Stimulated activated CD4-positive, alpha-beta T cell treated with anti-CD3 and anti-CD28 coated beads, Interleukin-2, amount 100 ng/mL, for 24 hours (primary cell): ENCODE measurements at regions not wholly inside any gene's neighbourhood (a gene's known extent, or its start where the extent isn't known, plus 50 kb on each side); places are given as distances from the start of the nearest gene placed in this dataset.
"Not testable (repeated sequence)": the region's sequence is repeated elsewhere in the genome, so short reads cannot be mapped to it uniquely, and the experiment has no call there.

Source experiments
- DNase-seq, 2 donors: peaks; one replicate each; pipeline ENCODE4 v3.0.0-alpha.2; 2020

- DNase-seq: no peak
These were observed 53.2 kb upstream of the SH3BP4 start for GRCh38 chr2:234898534-234899053.

- peak in 1 of 2 donors; percentile 0 for DNase-seq
These were observed 63.4 kb upstream of the SH3BP4 start for GRCh38 chr2:234888442-234888841.

- DNase-seq: no peak
These were observed 64.6 kb upstream of the SH3BP4 start for GRCh38 chr2:234887195-234887594.

DNA sequence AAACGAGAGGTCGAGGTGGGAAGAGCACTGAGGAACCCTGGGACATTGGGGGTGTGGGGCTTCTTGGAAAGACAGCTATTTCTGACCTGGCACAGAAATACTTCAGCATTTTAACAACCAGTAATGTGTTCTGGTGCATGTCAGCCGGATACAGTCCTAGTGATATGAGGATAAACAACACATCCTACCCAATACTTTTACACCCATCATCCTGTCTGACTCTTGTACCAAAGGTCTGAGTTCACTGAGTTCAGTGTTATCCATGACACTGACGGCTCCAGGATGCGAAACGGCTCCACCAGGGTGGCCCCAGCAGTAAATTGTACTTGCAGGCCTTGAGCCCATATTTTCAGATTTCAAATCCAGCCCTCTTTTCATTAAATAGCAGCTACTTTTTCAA lies 65.9 kb upstream of the SH3BP4 start:
- DNase-seq: no peak

DNA sequence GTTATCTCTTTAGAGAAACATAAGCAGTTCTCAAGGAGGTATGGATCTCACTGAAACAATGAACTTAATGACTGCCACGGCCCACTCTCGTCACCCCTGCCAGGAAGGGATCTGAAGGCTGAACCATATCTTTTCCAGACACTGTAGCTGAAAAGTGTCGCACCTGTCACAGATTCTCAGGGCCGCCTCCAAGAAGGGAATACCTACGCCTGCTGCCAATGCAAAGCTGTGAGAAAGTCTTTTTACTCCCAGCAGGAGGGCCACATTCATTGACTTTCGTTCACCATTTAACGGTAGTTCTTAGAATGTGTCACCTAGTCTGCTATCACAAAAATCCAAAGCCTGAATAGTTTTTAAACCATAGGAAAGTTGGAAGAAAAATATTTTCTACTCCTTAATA lies 66.7 kb upstream of the SH3BP4 start:
- DNase-seq: no peak

- DNase-seq: no peak
These were observed 67.2 kb upstream of the SH3BP4 start for GRCh38 chr2:234884591-234884990.

DNA sequence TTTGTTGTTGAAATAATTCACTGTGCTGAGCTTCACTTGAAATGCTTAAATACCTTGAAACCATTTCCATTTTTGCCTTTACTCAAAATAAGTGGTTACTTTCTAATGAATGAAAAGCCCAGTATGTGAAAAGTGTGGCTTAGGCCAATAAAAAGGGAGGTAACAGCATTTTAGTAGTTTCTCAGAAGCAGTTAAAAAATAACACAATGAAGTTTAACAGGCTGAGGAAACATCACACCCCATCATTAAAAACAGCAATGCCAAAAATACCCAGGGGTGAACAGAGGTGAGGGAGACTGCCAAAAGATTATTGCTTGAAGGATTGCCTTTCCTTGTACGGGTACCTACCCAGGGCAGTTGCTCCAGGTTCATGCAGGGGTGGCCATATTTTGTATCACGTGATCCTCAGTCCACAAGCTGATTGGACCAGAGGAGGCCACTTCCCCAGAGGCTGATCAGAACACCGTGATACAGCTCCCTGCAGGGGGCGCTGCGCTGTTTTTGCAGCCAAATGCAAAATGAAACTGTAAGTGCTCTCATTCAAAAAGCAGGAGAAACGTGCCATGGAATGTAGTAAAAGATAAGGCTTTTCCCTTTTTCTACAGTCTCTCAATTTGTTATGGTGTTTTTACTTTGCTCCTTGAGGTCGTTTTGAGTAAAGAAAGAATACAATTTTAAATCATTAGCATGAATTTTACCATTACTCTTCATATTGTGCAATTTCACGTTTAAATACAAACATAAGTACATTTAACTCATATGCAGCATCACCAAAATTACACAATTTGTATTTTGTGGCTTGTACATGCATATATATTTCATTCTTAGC lies 70.2 kb upstream of the SH3BP4 start:
- peak; percentile 38 to 65 for DNase-seq

DNA sequence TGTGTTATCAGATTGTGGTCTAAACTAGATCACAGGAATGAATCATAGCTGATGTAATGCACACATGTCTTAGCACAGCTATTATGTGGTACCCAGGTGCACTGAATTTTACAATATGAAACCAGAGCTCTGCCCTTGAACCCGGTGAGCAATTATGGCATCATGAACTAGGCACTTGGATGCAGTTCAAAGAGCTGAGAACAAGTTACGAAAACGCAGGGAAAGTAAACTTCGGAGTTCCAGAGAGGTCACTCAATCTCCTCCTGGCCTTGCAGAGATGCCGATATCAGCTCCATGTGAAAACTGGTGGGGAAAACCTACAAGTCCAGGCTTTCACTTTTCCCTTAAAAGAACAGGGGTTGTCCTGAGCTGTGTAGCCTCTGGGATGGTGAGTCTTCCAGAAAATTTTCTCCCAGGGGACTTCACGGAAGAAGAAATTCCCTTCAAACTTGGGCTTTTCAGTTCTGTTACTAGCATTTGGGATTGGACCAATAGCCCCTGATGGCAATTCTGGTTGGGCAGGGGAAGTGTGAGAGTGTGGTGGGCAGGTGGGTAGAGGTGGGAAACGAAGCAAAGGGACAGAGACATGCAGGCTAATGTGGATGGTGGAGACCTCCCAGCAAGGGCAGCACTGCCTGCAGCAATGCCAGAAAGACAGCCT lies 71.1 kb upstream of the SH3BP4 start:
- no peak for DNase-seq

- no peak for DNase-seq
These were observed 72.0 kb upstream of the SH3BP4 start for GRCh38 chr2:234879671-234880455.

DNA sequence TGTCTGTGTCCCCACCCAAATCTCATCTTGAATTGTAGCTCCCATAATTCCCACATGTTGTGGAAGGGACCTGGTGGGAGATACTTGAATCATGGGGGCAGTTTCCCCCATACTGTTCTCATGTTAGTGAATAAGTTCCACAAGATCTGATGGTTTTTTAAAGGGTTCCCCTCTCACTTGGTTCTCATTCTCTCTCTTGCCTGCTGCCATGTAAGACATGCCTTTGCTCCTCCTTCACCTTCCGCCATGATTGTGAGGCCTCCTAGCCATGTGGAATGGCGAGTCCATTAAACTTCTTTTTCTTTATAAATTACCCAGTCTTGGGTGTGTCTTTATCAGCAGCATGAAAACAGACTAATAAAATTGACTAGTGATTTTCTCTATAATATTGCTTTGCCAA lies 75.2 kb upstream of the SH3BP4 start:
- not testable (repeated sequence) for DNase-seq

DNA sequence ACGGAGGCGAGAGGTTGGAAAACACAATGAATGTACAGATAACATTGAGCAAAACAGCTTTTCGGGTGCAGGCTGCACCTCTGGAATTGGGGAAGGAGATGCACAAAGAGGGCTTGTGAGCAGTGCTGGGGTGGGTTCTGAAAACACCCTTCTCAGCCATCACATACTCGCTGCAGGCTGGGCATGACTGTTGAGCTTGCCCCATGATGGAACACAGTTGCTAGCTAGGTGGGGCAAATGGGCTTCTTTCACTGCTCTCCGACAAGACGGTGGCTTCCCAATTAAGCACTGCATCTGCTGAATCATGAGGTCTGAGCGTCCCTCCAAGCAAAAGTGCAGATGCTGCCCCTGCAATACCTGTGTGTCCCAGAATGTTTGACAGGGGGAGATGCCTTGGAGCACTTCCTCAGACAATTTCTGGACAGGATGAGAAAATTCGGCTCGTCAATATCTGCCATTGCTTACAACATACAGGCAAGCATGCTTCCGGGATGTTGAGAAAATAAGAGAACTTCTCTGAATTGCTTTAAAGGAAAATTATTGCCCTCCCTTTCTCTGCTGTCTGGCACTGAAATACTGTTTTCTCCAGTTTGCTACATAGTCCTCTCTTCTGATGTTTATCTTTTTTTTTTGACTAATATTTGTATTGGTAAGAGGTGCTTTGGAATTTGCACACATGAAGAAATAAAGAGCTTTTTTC lies 77.3 kb upstream of the SH3BP4 start:
- DNase-seq: no peak

DNA sequence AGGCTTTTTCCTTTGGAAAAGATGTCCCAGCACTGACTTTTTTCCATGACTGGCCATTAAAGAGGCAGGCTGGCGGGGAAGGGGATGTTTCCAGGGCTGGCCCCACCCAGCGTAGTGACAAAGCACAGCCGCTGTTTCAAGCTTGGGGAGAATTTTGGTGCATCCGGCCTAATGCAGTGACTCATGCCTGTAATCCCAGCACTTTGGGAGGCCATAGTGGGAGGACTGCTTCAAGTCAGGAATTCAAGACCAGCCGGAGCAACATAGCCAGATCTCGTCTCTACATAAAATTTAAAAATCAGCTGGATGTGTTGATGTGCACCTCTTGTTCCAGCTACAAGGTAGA lies 78.0 kb upstream of the SH3BP4 start:
- DNase-seq: no peak

- DNase-seq: no peak
These were observed 78.6 kb upstream of the SH3BP4 start for GRCh38 chr2:234873103-234873827.

DNA sequence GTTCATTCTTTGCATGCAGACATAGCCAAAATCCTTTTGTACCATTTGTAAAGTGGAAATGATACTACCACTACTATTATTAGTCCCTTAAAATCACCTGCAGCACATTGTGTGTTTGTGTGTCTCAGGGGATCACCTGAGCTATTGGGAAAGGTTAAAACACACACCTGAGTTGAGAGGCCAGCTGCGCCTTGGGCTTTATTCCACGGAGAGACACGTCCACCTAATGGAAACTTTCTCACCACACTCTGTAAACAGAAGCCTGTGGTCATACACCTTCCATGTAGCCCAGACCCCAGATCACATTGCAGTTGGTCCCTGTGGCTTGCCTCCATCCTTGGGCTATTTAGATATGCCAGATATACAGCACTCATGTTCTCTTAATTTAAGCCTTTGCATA lies 81.8 kb upstream of the SH3BP4 start:
- no peak for DNase-seq

DNA sequence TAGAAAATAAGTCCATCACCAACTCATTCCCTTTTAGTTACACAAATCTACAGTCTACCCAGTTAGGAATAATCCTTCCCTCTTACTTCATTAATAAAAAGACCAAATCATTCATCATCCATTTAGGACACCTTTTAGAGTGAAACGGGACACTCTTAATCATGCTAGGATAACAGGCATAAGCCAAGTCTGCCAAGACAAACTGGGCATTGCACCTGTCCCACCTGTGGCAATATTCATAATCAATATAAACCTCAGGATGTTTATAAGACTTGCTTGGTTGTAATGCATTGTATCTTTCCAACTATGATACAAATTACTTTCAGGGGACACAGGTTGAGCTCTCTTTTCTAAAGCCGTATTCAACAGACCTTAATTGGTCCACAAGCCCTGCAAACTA lies 82.7 kb upstream of the SH3BP4 start:
- DNase-seq: no peak

- DNase-seq: no peak
These were observed 83.9 kb upstream of the SH3BP4 start for GRCh38 chr2:234867882-234868285.

GRCh38 chr2:234865586-234865985 lies 86.2 kb upstream of the SH3BP4 start:
- DNase-seq: no peak

GRCh38 chr2:234865040-234865439 lies 86.8 kb upstream of the SH3BP4 start:
- no peak for DNase-seq

DNA sequence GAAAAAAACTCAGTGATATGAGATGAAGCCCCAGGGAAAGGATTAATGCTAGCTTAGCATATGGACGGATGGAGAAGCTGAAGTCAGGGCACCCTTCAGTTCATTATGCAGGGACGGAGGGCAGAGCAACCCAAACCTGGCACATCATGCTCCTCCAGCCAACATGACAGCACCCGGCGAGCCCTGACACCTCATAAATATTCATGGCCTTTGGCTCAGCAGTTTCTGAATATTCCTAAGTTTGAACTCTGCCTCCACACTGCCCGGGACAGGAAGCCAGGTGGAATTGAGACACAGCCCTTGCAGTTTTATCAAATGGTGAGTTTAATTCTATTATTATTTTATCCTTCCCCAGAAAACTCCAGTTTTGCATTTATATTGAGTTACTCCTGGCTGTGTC lies 87.3 kb upstream of the SH3BP4 start:
- no peak for DNase-seq

DNA sequence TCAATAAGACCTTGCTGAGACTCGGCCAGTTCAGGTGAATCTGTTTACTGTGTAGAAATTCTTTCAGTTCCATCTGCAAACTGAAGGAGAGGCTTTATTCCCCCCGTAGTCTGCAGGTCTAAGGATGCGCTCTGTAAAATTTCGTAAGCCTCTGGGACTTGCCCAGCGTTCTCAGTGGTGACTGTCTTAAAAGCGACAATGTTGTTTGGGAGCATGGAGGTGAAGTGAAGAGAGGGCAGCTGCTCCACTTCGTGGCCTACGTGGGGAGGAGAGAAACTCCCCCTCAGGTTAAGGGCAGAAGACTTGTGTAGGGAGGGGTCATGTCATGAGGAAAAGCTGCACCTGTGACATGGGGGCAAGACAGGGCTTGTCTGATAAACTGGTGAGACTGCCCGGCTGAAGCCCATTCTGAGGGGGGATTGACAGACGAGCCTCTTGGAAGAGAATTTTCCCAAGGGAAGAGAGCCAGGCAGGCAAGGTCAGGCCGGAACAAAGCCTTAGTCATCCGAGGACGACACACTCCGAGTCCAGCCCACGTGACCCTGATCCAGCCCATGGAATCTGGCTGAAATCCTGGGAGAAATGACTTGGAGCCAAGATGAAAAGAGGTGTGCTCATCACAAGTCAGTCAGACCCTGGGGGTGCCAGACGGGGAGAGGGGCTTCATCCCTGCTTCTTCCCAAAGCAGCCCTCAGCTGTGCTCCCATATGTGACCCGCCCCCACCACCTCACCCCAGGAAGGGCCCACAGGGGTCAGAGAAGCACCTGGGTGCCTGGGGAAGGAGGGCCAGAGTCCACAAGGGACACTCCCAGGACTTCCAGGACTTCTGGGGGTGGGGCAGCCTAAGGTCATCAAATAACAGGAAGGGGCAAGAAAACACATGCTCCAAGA lies 88.5 kb upstream of the SH3BP4 start:
- DNase-seq: no peak
